ENCODE measurements at regions not wholly inside any gene's neighbourhood (a gene's known extent, or its start where the extent isn't known, plus 50 kb on each side); places are given as distances from the start of the nearest gene placed in this dataset.
"Not testable (repeated sequence)": the region's sequence is repeated elsewhere in the genome, so short reads cannot be mapped to it uniquely, and the experiment has no call there.

GRCh38 chr9:82061801-82062200, 73.2 kb downstream of the SPATA31D1 start:
- TF ChIP-seq CTCF, POLR2A (IDR thresholded peaks at IDR 0.05): not testable (repeated sequence)

All from testis (tissue), 2 donors.